K562 (cell line): ENCODE measurements at regions not wholly inside any gene's neighbourhood (a gene's known extent, or its start where the extent isn't known, plus 50 kb on each side); places are given as distances from the start of the nearest gene placed in this dataset.

Experiments used
- C11orf30 ChIP-seq: fragments of 450-650 bp; IDR thresholded peaks from 2 replicates; pipeline ENCODE4 v1.6.1; 2016; ENCODE audit warnings: low read depth, mild to moderate bottlenecking
- CAMTA2 ChIP-seq: fragments of 250-450 bp; sonication (Bioruptor Pico); conservative IDR thresholded peaks from 2 replicates; pipeline ENCODE4 v1.5.1; 2022
- CBFB ChIP-seq: sonication (generic); formaldehyde crosslinking; IDR thresholded peaks from 2 replicates; pipeline ENCODE4 v1.4.0; 2020; ENCODE audit warnings: mild to moderate bottlenecking, missing genetic modification reagents
- CREB5 ChIP-seq: fragments of 250-450 bp; sonication (Bioruptor Pico); IDR thresholded peaks from 2 replicates; pipeline ENCODE4 v1.5.0; 2020; ENCODE audit warnings: mild to moderate bottlenecking
- ETV1 ChIP-seq: fragments of 450-650 bp; conservative IDR thresholded peaks from 2 replicates; pipeline ENCODE4 v1.6.1; 2016; ENCODE audit warnings: missing genetic modification characterization, control low read depth, low read depth, missing compliant biosample characterization
- FOXJ2 ChIP-seq: fragments of 200-800 bp; sonication (Bioruptor generic); IDR thresholded peaks from 2 replicates; pipeline ENCODE4 v1.6.1; 2016; ENCODE audit warnings: missing genetic modification characterization, missing compliant biosample characterization
- HMG20B ChIP-seq: fragments of 250-450 bp; sonication (Bioruptor Pico); IDR thresholded peaks from 2 replicates; pipeline ENCODE4 v1.5.0; 2021; ENCODE audit warnings: mild to moderate bottlenecking
- IRF2 ChIP-seq: sonication (generic); formaldehyde crosslinking; IDR thresholded peaks from 2 replicates; pipeline ENCODE4 v1.8.1; 2022; ENCODE audit warnings: mild to moderate bottlenecking, missing genetic modification reagents
- KAT8 ChIP-seq: fragments of 450-650 bp; IDR thresholded peaks from 2 replicates; pipeline ENCODE4 v1.6.1; 2016; ENCODE audit warnings: low read depth, mild to moderate bottlenecking
- KDM4B ChIP-seq, 2 experiments: fragments of 450-650 bp in 1 of 2; sonication (generic) in 1 of 2; IDR thresholded peaks; 2 replicates each; pipeline ENCODE4 v1.6.1; 2016 to 2017; ENCODE audit warnings: borderline replicate concordance in 2 of 2, antibody characterized with exemption in 1 of 2, low read depth in 1 of 2, mild to moderate bottlenecking in 1 of 2
- RFX1 ChIP-seq: fragments of 450-650 bp; IDR thresholded peaks from 2 replicates; pipeline ENCODE4 v1.6.1; 2016; ENCODE audit warnings: mild to moderate bottlenecking, moderate library complexity
- TFAP4 ChIP-seq: sonication (generic); formaldehyde crosslinking; IDR thresholded peaks from 2 replicates; pipeline ENCODE4 v1.8.0; 2022; ENCODE audit warnings: missing genetic modification reagents, mild to moderate bottlenecking, moderate library complexity, borderline replicate concordance
- TOE1 ChIP-seq, 2 experiments: fragments of 450-650 bp in 1 of 2; sonication (generic) in 1 of 2; formaldehyde crosslinking in 1 of 2; IDR thresholded peaks; 2 replicates each; pipeline versions ENCODE4 v1.7.1 to v1.8.0; 2016 to 2022; ENCODE audit warnings: borderline replicate concordance in 2 of 2, mild to moderate bottlenecking in 2 of 2, antibody characterized with exemption in 1 of 2, inconsistent platforms in 1 of 2, low read depth in 1 of 2, missing genetic modification reagents in 1 of 2, moderate library complexity in 1 of 2
- TSHZ1 ChIP-seq: fragments of 250-450 bp; sonication (Bioruptor Pico); IDR thresholded peaks from 2 replicates; pipeline ENCODE4 v1.4.0; 2020; ENCODE audit warnings: mild to moderate bottlenecking, moderate library complexity
- ZNF24 ChIP-seq: fragments of 450-650 bp; IDR thresholded peaks from 2 replicates; pipeline ENCODE4 v1.6.1; 2016
- ZNF316 ChIP-seq: fragments of 450-650 bp; IDR thresholded peaks from 2 replicates; pipeline ENCODE4 v1.6.1; 2016
- ZNF408 ChIP-seq: fragments of 250-450 bp; sonication (Bioruptor Pico); IDR thresholded peaks from 2 replicates; pipeline ENCODE4 v1.4.0; 2020; ENCODE audit warnings: low read depth, mild to moderate bottlenecking, moderate library complexity
- ZNF436 ChIP-seq: fragments of 250-450, 450-650 bp; sonication (Bioruptor Pico); formaldehyde crosslinking; IDR thresholded peaks from 2 replicates; pipeline ENCODE4 v1.7.0; 2020; ENCODE audit warnings: mild to moderate bottlenecking
- ZNF717 ChIP-seq: fragments of 250-450 bp; sonication (Bioruptor Pico); IDR thresholded peaks from 2 replicates; pipeline ENCODE4 v1.5.0; 2021
- ZZZ3 ChIP-seq: fragments of 450-650 bp; IDR thresholded peaks from 2 replicates; pipeline ENCODE4 v1.6.1; 2016; ENCODE audit warnings: antibody characterized with exemption, mild to moderate bottlenecking, moderate library complexity
- TF ChIP-seq, protein P1 (sequence below): fragments of 250-450 bp; sonication (Bioruptor Pico); IDR thresholded peaks from 2 replicates; pipeline ENCODE4 v1.8.0; 2021; ENCODE audit warnings: moderate library complexity, mild to moderate bottlenecking, inconsistent platforms
- TF ChIP-seq, protein P2 (sequence below), 2 experiments: IDR thresholded peaks in 1 of 2; conservative IDR thresholded peaks in 1 of 2; 2 replicates each; pipeline ENCODE4 v1.6.1; 2016; ENCODE audit warnings: low read depth in 2 of 2, mild to moderate bottlenecking in 1 of 2, missing compliant biosample characterization in 1 of 2, missing genetic modification characterization in 1 of 2, moderate library complexity in 1 of 2

GRCh38 chr11:10975287-10975721, 117.5 kb upstream of the ZBED5 start (continued):
- peak; percentile 93 for TF ChIP-seq FOXJ2 (tag)
- no peak for TF ChIP-seq KAT8
- TF ChIP-seq ZNF316, result no peak
- TF ChIP-seq C11orf30, result no peak
- TF ChIP-seq, protein P1, sequence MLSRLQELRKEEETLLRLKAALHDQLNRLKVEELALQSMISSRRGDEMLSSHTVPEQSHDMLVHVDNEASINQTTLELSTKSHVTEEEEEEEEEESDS, result no peak
- no peak for TF ChIP-seq CREB5 (CRISPR knock-in tag)
- no peak for TF ChIP-seq TSHZ1
- TF ChIP-seq, protein P2, sequence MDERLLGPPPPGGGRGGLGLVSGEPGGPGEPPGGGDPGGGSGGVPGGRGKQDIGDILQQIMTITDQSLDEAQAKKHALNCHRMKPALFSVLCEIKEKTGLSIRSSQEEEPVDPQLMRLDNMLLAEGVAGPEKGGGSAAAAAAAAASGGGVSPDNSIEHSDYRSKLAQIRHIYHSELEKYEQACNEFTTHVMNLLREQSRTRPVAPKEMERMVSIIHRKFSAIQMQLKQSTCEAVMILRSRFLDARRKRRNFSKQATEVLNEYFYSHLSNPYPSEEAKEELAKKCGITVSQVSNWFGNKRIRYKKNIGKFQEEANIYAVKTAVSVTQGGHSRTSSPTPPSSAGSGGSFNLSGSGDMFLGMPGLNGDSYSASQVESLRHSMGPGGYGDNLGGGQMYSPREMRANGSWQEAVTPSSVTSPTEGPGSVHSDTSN (CRISPR knock-in tag; IDR thresholded peaks at IDR 0.05; ENCODE audit: low read depth), result no peak
- TF ChIP-seq, protein P2 (tag; conservative IDR thresholded peaks at IDR 0.05; ENCODE audit: low read depth), result 0 out of 2 replicates have a peak, but pooled peaks have one; percentile 27
- TF ChIP-seq ETV1 (tag), result no peak
- TF ChIP-seq KDM4B (IDR thresholded peaks at IDR 0.05; ENCODE audit: borderline replicate concordance in 2 of 2, low read depth in 1 of 2), result no peak
- TF ChIP-seq HMG20B (CRISPR knock-in tag), result no peak
- no peak for TF ChIP-seq TOE1 (IDR thresholded peaks at IDR 0.05; ENCODE audit: borderline replicate concordance)
- no peak for TF ChIP-seq TOE1 (CRISPR knock-in tag; IDR thresholded peaks at IDR 0.05; ENCODE audit: borderline replicate concordance, low read depth)
- no peak for TF ChIP-seq ZNF436 (CRISPR knock-in tag)
- no peak for TF ChIP-seq TFAP4 (CRISPR knock-in tag)
- TF ChIP-seq RFX1, result peak; percentile 16; the same call in 1 of the 2 replicates
- TF ChIP-seq CAMTA2 (CRISPR knock-in tag), result no peak
- TF ChIP-seq ZNF717 (CRISPR knock-in tag), result no peak
- no peak for TF ChIP-seq ZZZ3
- TF ChIP-seq ZNF408 (CRISPR knock-in tag), result no peak
- no peak for TF ChIP-seq ZNF24
- TF ChIP-seq IRF2, result no peak
- no peak for TF ChIP-seq CBFB (CRISPR knock-in tag)
